CD4-positive, alpha-beta T cell (primary cell): ENCODE measurements at regions not wholly inside any gene's neighbourhood (a gene's known extent, or its start where the extent isn't known, plus 50 kb on each side); places are given as distances from the start of the nearest gene placed in this dataset.

Experiments used
- ATAC-seq: fragments of 200-7000 bp; cut with Tn5 transposase; one replicate; pipeline ENCODE4 v1.10.0; 2022; ENCODE audit warnings: mild to moderate bottlenecking; ENCODE audit not compliant: poor library complexity
- CTCF ChIA-PET: fragments of 350-600 bp; sonication (Branson Sonifier 250); formaldehyde crosslinking; loops from one replicate; lab custom pipeline; 2021; ENCODE audit warnings: antibody characterized with exemption, inconsistent platforms; lab: Charles Lee
- POLR2A ChIA-PET: fragments of 350-600 bp; sonication (Branson Sonifier 250); formaldehyde crosslinking; loops from one replicate; lab custom pipeline; 2021; ENCODE audit warnings: antibody characterized with exemption, inconsistent platforms; lab: Charles Lee
- DNase-seq, 14 experiments: peaks; one replicate each; pipeline ENCODE4 v3.0.0-alpha.2; 2013 to 2020; ENCODE audit warnings: mixed read lengths in 2 of 14
- H3K27ac ChIP-seq, 2 donors: one replicate each; pipeline versions ENCODE4 v1.5.1 to v1.7.0; 2013; ENCODE audit warnings: low read length in 2 of 2, low read depth in 1 of 2, mild to moderate bottlenecking in 1 of 2
- H3K27me3 ChIP-seq, 2 experiments: 1 replicate in 1 of 2; 2 replicates in 1 of 2; pipeline versions ENCODE4 v1.6.1 to v1.7.0; 2013; ENCODE audit warnings: low read length in 2 of 2, control low read depth in 1 of 2, mild to moderate bottlenecking in 1 of 2, moderate library complexity in 1 of 2; ENCODE audit not compliant: insufficient read depth in 2 of 2, control insufficient read depth in 1 of 2
- H3K36me3 ChIP-seq: one replicate; pipeline ENCODE4 v1.6.1; 2013; ENCODE audit warnings: low read length, control low read depth; ENCODE audit not compliant: insufficient read depth
- H3K4me1 ChIP-seq: one replicate; pipeline ENCODE4 v1.6.1; 2013; ENCODE audit warnings: low read length, control low read depth; ENCODE audit not compliant: insufficient read depth
- H3K4me3 ChIP-seq: one replicate; pipeline ENCODE4 v1.5.1; 2013; ENCODE audit warnings: mild to moderate bottlenecking, low read length, moderate library complexity
- H3K9me3 ChIP-seq, 2 experiments: 1 replicate in 1 of 2; 2 replicates in 1 of 2; pipeline versions ENCODE4 v1.6.1 to v1.7.0; 2013; ENCODE audit warnings: low read length in 2 of 2, mild to moderate bottlenecking in 2 of 2, control low read depth in 1 of 2, moderate library complexity in 1 of 2; ENCODE audit not compliant: control insufficient read depth in 1 of 2, insufficient read depth in 1 of 2
- H3K27ac Mint-ChIP-seq: one replicate; pipeline ENCODE4 v1.8.0; 2020; ENCODE audit warnings: mixed read lengths
- H3K27me3 Mint-ChIP-seq: one replicate; pipeline ENCODE4 v1.8.0; 2021; ENCODE audit warnings: mixed read lengths
- H3K36me3 Mint-ChIP-seq: one replicate; pipeline ENCODE4 v1.8.0; 2021; ENCODE audit warnings: low read depth, mixed read lengths
- H3K4me1 Mint-ChIP-seq: one replicate; pipeline ENCODE4 v1.8.0; 2021; ENCODE audit warnings: low read depth, mixed read lengths
- H3K4me3 Mint-ChIP-seq: one replicate; pipeline ENCODE4 v1.8.0; 2020; ENCODE audit warnings: mild to moderate bottlenecking, mixed read lengths
- H3K9me3 Mint-ChIP-seq: one replicate; pipeline ENCODE4 v1.8.0; 2020; ENCODE audit warnings: mixed read lengths
- intact Hi-C, 2 experiments: fragments of 100-400 bp; cut with DNase I in 1 of 2; cut with micrococcal nuclease in 1 of 2; formaldehyde crosslinking; loops; one replicate each; pipeline versions ENCODE4 v1.15.1 to v1.9.0; 2023 to 2025; cut with DNase I, micrococcal nuclease
- TF ChIP-seq, protein P1 (sequence below): fragments of 200-600 bp; IDR thresholded peaks from one replicate; pipeline ENCODE4 v1.8.0; 2022; ENCODE audit warnings: antibody characterized with exemption, mild to moderate bottlenecking

DNA sequence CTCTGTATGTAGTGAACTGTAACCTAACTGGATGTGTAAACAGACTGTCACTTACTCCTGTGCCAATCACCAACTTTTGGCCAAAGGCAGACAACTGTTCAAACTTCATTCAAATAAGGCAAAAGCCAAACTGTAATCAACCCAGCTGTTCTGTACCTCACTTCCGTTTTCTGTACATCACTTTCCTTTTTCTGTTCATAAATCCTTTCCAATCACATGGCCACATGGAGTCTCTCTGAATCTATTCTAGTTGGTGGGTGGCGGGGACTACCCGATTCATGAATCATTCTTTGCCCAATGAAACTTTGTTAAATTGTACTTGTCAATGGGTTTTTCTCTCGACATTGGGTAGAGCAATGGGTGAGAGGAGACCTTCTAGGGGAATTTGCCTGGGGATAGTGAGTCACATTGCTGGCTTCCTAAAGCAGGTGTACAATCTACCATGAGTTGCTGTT, 178.3 kb upstream of the RFC3 start:
- DNase-seq: peak in 1 of 14 experiments; percentile 16
- POLR2A ChIA-PET: no interaction called here
- Histone ChIP-seq H3K4me1 (no peaks in the 10 kb centered on the region), H3K27me3 (no peaks in the 10 kb centered on the region), H3K9me3 (no peaks in the 10 kb centered on the region), H3K27ac (no peak overlapping the region), H3K4me3 (no peak overlapping the region), H3K36me3 (no peaks in the 10 kb centered on the region)
- Mint-ChIP-seq H3K36me3 (no peaks in the 10 kb centered on the region), H3K4me3 (no peak overlapping the region), H3K27ac (no peak overlapping the region), H3K27me3 (peaks cover 1% of the 10 kb centered on the region), H3K9me3 (no peaks in the 10 kb centered on the region), H3K4me1 (no peaks in the 10 kb centered on the region)
- no peak for ATAC-seq
- TF ChIP-seq, protein P1, sequence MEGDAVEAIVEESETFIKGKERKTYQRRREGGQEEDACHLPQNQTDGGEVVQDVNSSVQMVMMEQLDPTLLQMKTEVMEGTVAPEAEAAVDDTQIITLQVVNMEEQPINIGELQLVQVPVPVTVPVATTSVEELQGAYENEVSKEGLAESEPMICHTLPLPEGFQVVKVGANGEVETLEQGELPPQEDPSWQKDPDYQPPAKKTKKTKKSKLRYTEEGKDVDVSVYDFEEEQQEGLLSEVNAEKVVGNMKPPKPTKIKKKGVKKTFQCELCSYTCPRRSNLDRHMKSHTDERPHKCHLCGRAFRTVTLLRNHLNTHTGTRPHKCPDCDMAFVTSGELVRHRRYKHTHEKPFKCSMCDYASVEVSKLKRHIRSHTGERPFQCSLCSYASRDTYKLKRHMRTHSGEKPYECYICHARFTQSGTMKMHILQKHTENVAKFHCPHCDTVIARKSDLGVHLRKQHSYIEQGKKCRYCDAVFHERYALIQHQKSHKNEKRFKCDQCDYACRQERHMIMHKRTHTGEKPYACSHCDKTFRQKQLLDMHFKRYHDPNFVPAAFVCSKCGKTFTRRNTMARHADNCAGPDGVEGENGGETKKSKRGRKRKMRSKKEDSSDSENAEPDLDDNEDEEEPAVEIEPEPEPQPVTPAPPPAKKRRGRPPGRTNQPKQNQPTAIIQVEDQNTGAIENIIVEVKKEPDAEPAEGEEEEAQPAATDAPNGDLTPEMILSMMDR: no peak
- intact Hi-C loops: no loop called here
- CTCF ChIA-PET: no interaction called here

DNA sequence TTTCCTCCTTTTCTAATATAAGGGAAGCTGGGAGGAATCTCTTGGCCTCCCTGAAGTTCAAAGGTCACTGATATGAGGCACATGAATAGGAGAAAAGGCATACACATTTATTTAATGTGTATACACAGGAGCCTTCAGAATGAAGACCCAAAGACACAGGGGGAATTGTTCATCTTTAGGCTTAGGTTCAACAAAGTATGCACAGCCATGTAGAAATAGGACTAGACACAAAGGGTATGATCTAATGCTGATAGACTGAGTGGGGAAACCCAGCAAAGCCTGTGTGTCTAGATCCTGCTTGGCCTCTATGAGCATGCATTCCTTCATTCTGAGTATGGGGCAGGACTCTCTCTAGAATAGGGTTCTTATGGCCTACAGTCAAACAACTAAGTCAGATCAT, 177.1 kb upstream of the RFC3 start:
- Histone ChIP-seq H3K36me3 (no peaks in the 10 kb centered on the region), H3K27me3 (no peaks in the 10 kb centered on the region), H3K27ac (no peak overlapping the region), H3K4me1 (no peaks in the 10 kb centered on the region), H3K9me3 (no peaks in the 10 kb centered on the region), H3K4me3 (no peak overlapping the region)
- Mint-ChIP-seq H3K27ac (no peak overlapping the region), H3K4me1 (no peaks in the 10 kb centered on the region), H3K27me3 (no peaks in the 10 kb centered on the region), H3K36me3 (no peaks in the 10 kb centered on the region), H3K9me3 (no peaks in the 10 kb centered on the region), H3K4me3 (no peak overlapping the region)
- POLR2A ChIA-PET: no interaction called here
- intact Hi-C loops: no loop called here
- CTCF ChIA-PET: no interaction called here
- ATAC-seq: no peak
- TF ChIP-seq, protein P1: no peak
- no peak for DNase-seq

DNA sequence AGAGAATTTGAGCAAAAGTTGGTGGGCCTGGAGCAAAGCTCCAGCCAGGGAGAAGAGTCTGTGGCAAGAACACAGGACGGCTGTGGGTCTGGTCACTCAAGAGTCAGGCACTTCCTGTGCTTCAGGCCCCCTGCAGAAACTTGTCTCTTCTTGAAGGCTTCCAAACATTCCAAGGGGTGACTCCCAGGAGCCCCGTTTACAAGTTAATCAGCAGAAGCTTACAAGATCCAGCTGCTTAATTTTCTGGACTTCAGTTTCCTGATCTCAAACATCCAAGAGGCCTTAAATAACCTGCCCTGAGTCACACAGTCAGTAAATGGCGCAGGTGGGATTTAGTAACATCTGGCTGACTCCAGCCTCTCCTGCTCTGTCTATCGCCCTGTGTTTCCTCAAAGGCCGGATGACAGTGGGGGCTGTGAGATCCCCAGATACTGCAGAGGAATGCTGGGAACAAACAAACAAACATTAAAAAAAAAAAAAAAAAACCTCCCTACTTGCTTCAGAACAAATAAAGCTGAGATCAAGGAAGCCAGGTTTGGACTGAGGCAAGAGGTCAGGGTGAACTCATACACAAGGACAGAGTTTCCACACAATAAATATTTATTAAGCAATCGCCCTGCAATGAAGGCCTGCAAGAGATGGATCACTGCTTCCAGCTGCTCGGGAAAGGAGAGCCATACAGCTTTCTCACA, 175.4 kb upstream of the RFC3 start:
- no peak for ATAC-seq
- H3K27me3 ChIP-seq: no peaks in the 10 kb centered on the region
- Mint-ChIP-seq H3K4me3 (no peak overlapping the region), H3K27ac (no peak overlapping the region), H3K9me3 (no peaks in the 10 kb centered on the region), H3K36me3 (no peaks in the 10 kb centered on the region), H3K4me1 (no peaks in the 10 kb centered on the region), H3K27me3 (no peaks in the 10 kb centered on the region)
- DNase-seq: no peak
- intact Hi-C loops: no loop called here
- TF ChIP-seq, protein P1: no peak
- POLR2A ChIA-PET: no interaction called here
- H3K36me3 ChIP-seq: no peaks in the 10 kb centered on the region
- no peak overlapping the region for H3K27ac ChIP-seq
- CTCF ChIA-PET: no interaction called here
- no peak overlapping the region for H3K4me3 ChIP-seq
- no peaks in the 10 kb centered on the region for H3K9me3 ChIP-seq
- H3K4me1 ChIP-seq: no peaks in the 10 kb centered on the region
